Testis (tissue), 2 donors: ENCODE measurements at regions not wholly inside any gene's neighbourhood (a gene's known extent, or its start where the extent isn't known, plus 50 kb on each side); places are given as distances from the start of the nearest gene placed in this dataset.

Experiments used
- POLR2A ChIP-seq: fragments of 450-650 bp; IDR thresholded peaks from one replicate; pipeline ENCODE4 v1.6.1; 2017; ENCODE audit warnings: antibody characterized with exemption, mild to moderate bottlenecking, moderate library complexity
- TF ChIP-seq, protein P1 (sequence below), 3 experiments: fragments of 450-650 bp in 2 of 3; fragments of 200-600 bp in 1 of 3; sonication (generic) in 1 of 3; IDR thresholded peaks; one replicate each; pipeline ENCODE4 v1.5.1; 2016 to 2019; ENCODE audit warnings: antibody characterized with exemption in 3 of 3, mild to moderate bottlenecking in 2 of 3, moderate library complexity in 1 of 3

DNA sequence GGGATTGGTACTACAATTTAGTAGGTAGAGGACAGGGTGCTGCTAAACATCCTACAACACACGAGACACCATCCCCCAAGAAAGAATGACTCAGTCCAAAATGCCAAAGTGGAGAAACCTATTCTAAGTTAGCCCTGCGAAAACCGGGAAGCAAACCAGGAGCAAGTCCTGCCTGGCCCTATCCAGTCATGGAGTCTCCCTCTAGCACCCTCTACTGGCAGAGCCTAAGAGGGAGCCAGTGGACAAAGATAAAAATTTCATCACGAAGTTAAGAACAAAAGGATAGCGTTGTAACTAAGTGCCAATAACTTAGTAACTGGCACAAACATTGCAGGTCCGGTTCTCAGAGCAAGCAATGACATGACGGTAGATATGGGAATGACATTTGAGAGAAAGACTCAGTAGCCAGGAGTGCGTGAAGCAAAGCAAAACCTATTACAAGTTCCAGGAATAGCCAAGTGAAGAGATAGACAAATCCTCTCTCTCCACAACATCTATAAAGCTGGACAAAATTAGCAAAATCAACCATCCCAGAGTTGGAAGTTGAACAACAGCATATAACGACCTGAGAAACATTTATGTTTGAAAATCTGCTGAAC is 383.5 kb downstream of the OMA1 start:
- TF ChIP-seq, protein P1, sequence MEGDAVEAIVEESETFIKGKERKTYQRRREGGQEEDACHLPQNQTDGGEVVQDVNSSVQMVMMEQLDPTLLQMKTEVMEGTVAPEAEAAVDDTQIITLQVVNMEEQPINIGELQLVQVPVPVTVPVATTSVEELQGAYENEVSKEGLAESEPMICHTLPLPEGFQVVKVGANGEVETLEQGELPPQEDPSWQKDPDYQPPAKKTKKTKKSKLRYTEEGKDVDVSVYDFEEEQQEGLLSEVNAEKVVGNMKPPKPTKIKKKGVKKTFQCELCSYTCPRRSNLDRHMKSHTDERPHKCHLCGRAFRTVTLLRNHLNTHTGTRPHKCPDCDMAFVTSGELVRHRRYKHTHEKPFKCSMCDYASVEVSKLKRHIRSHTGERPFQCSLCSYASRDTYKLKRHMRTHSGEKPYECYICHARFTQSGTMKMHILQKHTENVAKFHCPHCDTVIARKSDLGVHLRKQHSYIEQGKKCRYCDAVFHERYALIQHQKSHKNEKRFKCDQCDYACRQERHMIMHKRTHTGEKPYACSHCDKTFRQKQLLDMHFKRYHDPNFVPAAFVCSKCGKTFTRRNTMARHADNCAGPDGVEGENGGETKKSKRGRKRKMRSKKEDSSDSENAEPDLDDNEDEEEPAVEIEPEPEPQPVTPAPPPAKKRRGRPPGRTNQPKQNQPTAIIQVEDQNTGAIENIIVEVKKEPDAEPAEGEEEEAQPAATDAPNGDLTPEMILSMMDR (IDR thresholded peaks at IDR 0.05), result peak; percentile 26 to 83 (median 76)
- no peak for TF ChIP-seq POLR2A
